ENCODE measurements at regions not wholly inside any gene's neighbourhood (a gene's known extent, or its start where the extent isn't known, plus 50 kb on each side); places are given as distances from the start of the nearest gene placed in this dataset.
"Not testable (repeated sequence)": the region's sequence is repeated elsewhere in the genome, so short reads cannot be mapped to it uniquely, and the experiment has no call there.

DNA sequence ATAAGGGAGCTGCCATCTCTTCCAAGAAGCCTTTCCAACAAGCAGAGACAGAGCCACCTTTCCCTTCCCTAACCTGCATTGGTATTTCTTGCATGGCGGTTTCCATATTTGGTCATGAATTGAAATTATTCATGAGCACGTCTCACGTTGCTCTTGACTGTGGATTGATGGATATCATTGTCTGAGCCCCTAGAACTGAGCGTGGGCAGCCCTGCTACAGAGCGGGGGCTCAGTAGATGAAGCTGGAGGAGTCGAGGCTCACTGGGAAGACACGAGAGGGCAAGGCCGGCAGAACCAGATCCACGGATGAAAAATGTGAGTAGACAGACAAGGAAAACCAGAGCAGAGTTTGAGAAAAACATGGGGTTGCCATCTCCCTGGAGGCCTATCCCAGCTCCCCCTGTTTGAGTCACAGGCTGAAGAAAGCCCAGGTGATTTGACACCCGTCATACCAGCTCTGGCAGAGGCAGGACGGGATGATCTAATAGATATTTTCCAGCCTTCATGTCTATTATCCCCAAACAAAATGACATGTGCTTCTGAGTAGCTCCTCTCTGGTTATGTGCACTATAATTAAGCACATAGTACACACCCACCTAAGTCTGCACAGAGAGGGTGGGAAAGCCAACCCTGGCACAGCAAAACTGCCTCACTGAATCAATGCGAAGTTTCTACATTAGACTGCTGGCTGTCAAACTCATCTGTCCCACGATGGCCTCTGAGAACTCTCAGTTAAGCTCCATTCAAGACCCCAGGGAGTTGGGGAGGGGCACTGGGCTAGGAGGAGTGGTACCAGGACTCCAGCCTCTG lies 363.5 kb upstream of the KLHL29 start:
- DNase-seq, result no peak

GRCh38 chr2:23023722-23024121 lies 361.3 kb upstream of the KLHL29 start:
- no peak for DNase-seq

DNA sequence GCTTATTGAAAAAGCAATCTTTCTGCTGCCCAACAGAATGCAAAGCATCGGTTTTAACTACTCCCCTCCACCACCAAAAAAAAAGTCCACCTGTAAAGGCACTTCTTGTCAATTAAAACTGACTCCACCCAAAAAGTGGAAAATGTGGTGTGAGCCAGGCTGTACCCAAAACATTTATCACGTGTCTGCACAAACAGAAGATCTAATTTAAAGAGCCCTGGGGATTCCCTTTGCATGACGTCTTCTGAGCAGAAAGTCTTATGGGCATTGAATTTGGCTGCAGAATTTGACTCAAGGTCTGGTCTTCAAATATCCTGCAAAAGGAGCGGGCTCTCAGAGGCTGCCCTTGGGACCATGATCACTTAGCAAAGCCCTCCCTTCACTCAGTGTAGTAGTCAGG lies 358.3 kb upstream of the KLHL29 start:
- DNase-seq, result no peak

DNA sequence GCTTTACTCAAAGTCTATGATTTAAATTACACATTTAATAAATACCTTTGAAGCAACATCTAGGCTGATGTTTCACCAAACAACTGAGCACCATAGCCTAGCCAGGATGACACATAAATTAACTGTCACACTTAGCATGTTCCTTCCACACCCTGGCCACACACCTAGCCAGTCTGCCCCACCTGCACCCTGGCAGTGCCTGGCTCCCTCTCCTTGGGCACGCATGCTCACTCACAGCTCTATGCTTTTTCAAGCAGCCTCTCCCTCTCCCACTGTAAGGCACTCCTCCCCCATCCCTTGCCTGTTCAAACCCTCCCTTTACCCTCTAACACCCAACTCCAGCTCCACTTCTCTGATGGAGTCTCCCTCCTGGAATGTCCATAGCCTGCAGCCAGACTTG lies 357.6 kb upstream of the KLHL29 start:
- DNase-seq, result no peak

DNA sequence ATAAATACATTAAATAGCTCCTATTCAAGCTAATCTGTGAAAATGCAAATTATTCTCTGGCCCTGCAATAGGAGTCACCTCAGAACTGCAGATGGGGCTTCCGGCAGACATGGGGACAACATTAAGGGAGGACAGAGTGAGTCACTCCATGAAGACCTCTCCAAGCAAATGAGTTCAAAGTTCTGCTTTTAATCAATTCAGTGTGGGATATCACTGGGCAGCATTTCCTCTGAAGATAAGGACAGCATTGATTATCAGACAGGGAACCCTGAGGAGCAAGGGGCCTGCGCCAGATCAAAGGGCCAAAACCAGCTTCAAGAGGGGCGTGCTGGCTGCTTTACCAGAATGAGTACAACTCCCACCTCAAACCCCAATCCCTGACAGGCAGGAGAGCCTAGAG lies 356.9 kb upstream of the KLHL29 start:
- DNase-seq, result no peak

DNA sequence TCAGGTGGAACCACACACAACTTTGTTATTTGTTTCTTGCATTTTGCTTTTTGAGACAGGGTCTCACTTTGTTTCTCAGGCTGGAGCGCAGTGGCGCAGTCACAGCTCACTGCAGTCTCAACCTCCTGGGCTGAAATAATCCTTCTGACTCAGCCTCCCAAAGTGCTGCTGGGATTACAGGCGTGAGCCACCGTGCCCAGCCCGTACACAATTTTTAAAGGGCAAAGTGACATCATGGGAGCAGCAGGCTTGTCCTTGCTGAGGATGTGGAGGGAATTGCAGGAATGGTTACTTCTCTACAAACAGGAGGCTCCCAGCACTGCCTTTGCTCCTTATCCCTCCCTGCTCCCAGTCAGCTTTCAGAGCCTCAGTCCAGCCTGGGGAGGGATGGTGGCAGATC lies 355.9 kb upstream of the KLHL29 start:
- DNase-seq, result peak; percentile 12

DNA sequence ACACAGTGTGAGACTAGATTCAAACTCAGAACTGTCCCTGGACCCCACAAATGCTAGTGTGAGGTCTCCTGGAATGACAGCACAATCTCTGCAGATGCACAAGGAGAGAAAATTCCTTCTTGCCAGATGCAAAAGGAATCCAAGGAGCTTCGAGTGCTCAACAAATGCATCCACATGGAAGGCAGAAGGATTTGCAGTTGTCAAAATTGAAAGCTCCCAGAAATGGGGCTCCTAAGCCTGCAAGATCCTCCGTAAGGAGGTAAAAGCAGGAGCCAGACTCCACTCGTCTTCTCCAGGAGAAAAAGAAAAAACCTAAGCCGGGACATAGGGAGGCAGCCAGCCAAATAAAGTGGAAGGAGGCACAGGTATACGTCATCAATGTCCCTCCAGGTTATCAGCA lies 355.0 kb upstream of the KLHL29 start:
- no peak for DNase-seq

GRCh38 chr2:23034996-23035395 lies 350.0 kb upstream of the KLHL29 start:
- DNase-seq, result no peak

DNA sequence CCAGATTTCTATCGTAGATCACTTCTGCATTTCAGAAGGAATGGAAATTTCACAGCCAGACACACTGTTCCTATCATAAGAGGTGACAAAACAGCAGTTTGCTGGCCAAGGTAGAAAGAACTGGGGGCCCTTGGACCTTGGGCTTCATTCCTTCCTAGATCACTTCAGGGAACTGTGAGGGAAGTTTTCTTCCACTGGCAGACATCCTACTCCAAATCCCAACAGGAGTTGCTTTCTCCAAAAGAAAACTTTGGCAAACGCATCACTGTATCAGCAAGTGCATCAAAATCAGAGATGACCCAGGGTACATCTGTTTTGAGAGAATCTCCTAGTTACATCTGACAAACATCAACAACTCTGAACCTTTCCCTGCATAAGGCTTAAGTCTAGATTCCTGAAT lies 348.4 kb upstream of the KLHL29 start:
- DNase-seq, result no peak

DNA sequence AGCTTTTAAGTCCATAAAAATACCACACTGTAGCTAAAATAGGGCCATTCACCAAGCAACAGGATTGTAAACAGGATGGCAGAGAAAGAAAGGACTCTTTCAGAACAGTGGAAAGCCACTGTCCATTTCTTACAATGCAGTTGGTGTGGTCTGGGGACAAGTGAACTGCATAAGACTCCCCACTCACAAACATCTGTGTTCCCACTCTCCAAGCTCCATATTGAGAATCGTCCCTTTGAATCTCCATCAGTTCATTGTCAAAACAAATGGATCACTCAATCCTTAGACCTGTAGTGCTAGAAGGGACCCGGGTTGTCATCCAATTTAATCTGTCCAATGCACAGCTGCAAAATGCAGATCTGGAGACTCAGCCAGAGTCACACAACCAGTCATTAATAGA lies 347.4 kb upstream of the KLHL29 start:
- no peak for DNase-seq

GRCh38 chr2:23041443-23041842 lies 343.5 kb upstream of the KLHL29 start:
- DNase-seq, result no peak

GRCh38 chr2:23042216-23042906 lies 342.6 kb upstream of the KLHL29 start:
- DNase-seq, result no peak

DNA sequence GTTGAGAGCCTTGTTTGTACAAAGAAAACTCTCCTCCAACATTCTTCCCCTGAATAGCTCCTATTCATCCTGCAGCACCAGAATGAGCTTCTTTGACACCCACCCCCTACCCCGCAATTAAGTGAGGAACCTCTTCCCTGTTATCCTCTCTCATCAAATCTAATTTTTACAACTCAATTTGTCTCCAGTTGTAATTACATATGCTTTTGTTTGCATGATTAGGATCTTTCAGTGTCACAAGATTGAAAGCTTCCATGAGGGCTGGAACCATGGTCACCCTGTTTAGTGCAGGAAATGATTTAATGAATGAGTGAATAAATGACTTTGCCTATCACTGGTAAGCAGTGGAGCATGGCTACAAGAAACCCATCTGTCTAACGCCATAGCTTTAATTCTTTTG lies 334.6 kb upstream of the KLHL29 start:
- DNase-seq, result no peak

DNA sequence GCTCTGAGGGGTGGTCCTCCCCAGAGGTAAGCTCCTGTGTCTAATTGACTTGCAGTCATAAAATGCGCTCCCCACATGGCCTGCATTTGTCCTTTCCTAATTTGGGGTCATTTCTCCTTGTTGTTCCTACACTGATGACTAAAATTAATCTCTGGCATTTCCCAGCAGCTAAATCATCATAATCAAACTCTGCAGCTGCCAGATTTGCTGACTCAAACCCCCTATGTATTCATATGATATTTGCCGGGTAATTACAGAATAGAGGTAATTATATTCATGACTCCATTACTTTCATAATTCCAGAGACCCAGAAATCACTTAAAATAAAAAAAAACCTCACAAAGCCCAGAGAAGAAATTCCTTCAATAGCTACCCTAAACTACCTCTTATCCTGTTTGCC lies 331.4 kb upstream of the KLHL29 start:
- no peak for DNase-seq

DNA sequence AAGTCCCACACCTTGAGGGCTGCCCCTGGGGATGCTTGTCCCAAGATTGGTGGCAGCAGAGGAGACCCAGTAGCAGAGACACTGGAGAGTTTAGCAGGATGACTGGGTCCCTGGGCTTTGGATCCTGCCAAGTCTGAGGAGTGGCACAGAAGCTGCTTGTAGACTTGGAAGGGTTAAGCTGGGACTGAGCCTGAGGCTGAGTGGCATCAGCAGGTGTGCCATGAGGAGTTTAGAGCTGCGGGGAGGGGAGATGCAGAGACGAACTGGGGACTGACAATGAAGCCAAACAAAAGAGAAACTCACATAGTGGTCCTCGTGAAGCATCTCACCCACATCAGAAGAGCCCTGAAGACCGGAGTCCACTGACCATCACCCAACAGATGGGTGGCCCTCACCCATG lies 329.7 kb upstream of the KLHL29 start:
- DNase-seq, result no peak

DNA sequence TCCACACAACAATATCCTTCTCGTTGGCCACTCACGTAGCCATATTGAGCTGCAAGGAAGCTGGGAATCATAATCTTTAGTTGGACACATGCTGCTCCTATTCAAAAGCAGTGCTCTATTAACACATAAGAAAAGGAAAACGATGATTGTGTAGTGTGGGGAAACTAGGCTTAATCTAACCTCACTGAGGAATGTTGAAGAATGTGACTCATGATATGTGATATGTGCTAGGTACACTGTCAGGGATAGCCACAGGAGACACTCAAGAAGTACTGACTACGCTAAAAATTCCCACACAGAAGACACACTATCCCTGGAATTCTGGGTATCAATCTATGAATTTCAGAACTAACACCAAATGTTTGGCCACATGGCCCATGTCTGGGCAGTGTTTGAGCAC lies 328.1 kb upstream of the KLHL29 start:
- not testable (repeated sequence) for DNase-seq

DNA sequence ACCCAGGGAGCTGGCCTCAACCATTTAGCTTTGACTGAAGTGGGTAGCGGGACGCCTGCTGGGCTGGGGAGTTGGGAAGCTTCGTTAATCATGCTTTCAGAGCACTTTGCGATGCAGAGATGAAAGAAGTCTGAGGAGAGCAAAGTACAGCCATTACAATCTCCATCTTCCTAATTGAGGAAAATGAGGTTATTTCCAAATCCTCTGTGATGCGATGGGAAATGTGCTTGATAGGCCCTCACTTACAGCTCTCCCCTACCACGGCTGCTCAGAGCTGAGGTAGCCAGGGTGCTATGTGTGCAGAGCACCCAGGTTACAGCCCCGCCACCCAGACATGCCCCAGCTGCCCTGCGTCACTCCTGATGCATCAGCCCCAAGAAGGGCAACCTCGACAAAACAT lies 326.5 kb upstream of the KLHL29 start:
- DNase-seq, result no peak

DNA sequence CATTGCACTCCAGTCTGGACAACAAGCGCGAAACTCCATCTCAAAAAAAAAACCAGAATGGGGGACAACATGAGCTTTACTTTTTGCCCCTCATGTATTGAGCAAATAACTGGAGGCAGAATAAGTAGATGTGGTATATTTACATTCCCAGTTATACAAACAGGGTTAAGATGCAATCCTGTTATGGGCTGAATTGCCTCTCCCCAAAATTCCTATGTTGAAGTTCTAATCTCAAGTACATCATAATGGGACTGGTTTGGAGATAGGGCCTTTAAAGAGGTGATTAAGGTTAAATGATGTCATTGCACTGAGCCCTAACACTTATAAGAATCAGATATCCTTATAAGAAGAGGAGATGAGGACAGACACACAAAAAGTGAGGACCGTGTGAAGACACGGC lies 319.8 kb upstream of the KLHL29 start:
- DNase-seq, result no peak

DNA sequence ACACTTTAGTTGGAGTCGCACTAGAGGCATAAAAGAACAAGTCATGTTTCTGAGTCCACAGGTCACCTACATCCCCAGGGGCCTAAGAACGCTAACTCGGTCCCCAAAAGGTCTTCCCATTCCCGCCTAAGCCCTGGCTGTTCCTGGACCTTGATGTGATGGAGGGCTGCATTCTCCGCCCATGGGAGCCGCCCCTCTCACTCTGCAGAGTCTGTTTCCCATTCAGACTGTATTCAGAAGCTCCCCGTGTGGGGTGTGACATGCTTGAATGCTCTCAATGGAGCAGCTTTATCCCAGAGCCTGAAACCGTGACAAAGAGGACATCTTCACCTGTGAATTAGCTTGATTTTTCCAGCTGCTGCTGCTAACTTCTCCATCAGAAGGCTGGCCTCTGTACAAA lies 319.0 kb upstream of the KLHL29 start:
- DNase-seq, result no peak

- DNase-seq, result no peak
Measured at GRCh38 chr2:23066686-23067085, 318.3 kb upstream of the KLHL29 start.

GRCh38 chr2:23069156-23069555 lies 315.8 kb upstream of the KLHL29 start:
- DNase-seq, result peak; percentile 34

GRCh38 chr2:23069923-23070322 lies 315.1 kb upstream of the KLHL29 start:
- peak; percentile 89 for DNase-seq

DNA sequence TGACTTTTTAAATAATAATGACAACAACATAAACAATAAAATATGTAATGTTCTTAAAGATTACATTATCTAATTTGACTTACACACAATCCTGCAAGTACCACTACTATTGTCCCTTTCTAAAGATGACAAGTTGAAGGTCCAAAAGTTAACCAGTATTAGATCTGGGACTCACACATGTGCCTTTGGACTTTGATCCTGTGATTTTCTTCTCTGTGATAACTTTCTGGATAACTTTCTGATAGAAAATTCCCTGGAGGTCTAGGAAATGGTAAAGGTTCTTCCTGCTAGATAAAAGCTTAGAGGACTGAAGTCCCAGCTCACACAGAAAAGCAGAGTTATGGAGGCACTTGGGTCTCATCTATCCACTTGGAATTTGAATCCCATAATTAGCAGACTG lies 311.9 kb upstream of the KLHL29 start:
- DNase-seq, result no peak

GRCh38 chr2:23073671-23074070 lies 311.3 kb upstream of the KLHL29 start:
- no peak for DNase-seq

DNA sequence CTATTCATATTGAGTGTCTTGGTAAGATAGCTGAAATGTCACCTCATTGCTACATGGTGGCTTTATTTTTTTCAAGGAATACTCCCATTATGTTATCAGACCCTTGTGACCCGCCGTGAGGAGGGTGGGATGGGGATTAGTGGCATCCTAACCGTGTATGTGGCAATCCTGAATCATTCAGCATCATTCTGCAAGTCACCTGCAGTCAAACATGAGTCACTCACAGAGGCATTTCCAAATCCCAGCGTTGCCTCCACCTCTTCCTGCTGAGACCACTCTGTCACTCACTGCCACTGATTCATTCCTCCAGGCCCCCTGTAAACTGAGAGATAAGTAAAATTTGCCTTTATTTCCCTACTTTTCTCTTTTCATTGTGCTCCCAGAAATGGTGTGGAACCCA lies 307.4 kb upstream of the KLHL29 start:
- peak; percentile 13 for DNase-seq

Data from DMS53 (cell line).